ENCODE measurements at regions not wholly inside any gene's neighbourhood (a gene's known extent, or its start where the extent isn't known, plus 50 kb on each side); places are given as distances from the start of the nearest gene placed in this dataset.

DNA sequence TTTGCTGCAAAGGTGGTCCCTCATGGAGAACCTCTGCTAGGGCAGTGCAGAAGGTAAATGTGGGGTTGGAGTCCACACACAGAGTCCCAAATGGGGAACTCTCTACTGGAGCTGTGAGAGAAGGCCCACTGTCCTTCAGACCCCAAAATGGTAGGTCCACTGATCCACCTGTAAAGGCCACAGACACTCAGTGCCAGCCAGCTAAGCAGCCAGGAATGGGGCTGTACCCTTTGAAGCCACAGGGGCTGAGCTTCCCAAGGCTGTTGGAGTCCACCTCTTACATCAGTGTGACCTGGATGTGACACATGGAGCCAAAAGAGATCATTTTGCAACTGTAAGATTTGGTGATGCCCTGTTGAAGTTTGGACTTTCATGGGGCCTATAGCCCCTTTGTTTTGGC lies 252.4 kb upstream of the GULP1 start:
- Mint-ChIP-seq H3K4me3 (no peak overlapping the region), H3K4me1 (ENCODE audit: low read depth) (no peaks in the 10 kb centered on the region), H3K27ac (no peak overlapping the region), H3K27me3 (peaks cover 2% of the 10 kb centered on the region), H3K36me3 (ENCODE audit: low read depth) (no peaks in the 10 kb centered on the region), H3K9me3 (no peaks in the 10 kb centered on the region)
- Histone ChIP-seq H3K36me3 (ENCODE audit: insufficient read depth, low read length) (no peaks in the 10 kb centered on the region), H3K27ac (ENCODE audit: low read depth in 1 of 2, low read length in 2 of 2) (no peak overlapping the region), H3K4me3 (ENCODE audit: low read length) (no peak overlapping the region), H3K4me1 (ENCODE audit: insufficient read depth, low read length) (no peaks in the 10 kb centered on the region), H3K27me3 (ENCODE audit: control insufficient read depth in 1 of 2, insufficient read depth in 2 of 2, low read length in 2 of 2) (no peaks in the 10 kb centered on the region), H3K9me3 (ENCODE audit: control insufficient read depth in 1 of 2, insufficient read depth in 1 of 2, low read length in 2 of 2) (no peaks in the 10 kb centered on the region)
- TF ChIP-seq, protein P1, sequence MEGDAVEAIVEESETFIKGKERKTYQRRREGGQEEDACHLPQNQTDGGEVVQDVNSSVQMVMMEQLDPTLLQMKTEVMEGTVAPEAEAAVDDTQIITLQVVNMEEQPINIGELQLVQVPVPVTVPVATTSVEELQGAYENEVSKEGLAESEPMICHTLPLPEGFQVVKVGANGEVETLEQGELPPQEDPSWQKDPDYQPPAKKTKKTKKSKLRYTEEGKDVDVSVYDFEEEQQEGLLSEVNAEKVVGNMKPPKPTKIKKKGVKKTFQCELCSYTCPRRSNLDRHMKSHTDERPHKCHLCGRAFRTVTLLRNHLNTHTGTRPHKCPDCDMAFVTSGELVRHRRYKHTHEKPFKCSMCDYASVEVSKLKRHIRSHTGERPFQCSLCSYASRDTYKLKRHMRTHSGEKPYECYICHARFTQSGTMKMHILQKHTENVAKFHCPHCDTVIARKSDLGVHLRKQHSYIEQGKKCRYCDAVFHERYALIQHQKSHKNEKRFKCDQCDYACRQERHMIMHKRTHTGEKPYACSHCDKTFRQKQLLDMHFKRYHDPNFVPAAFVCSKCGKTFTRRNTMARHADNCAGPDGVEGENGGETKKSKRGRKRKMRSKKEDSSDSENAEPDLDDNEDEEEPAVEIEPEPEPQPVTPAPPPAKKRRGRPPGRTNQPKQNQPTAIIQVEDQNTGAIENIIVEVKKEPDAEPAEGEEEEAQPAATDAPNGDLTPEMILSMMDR (IDR thresholded peaks at IDR 0.05) = no peak
- ATAC-seq (ENCODE audit: poor library complexity) = no peak
- intact Hi-C loops (cut with DNase I, micrococcal nuclease) = no loop called here
- ChIA-PET CTCF (no interaction called here), POLR2A (no interaction called here)
- no peak for DNase-seq

DNA sequence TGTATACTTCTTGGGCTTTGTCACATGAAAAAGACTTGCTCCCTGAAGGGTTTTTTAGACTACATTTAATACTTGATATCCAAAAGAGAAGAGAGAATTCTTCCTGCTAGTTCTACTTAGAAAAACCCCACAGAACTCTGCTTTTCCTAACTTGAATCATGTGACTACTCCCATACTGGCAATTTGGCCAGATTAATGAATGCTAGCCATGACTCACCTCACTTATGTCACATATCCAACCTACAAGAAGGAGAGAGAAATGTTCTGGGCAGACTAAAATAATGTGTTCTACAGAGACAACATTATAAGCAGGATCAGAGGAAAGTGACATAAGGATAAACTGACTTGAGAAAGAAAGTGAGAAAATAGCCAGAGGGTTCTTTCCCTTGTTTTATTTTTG lies 249.3 kb upstream of the GULP1 start:
- Histone ChIP-seq H3K4me1 (ENCODE audit: insufficient read depth, low read length) (no peaks in the 10 kb centered on the region), H3K4me3 (ENCODE audit: low read length) (no peak overlapping the region), H3K27ac (ENCODE audit: low read depth in 1 of 2, low read length in 2 of 2) (no peak overlapping the region), H3K27me3 (ENCODE audit: control insufficient read depth in 1 of 2, insufficient read depth in 2 of 2, low read length in 2 of 2) (no peaks in the 10 kb centered on the region), H3K9me3 (ENCODE audit: control insufficient read depth in 1 of 2, insufficient read depth in 1 of 2, low read length in 2 of 2) (no peaks in the 10 kb centered on the region), H3K36me3 (ENCODE audit: insufficient read depth, low read length) (no peaks in the 10 kb centered on the region)
- peaks cover 1% of the 10 kb centered on the region for H3K9me3 Mint-ChIP-seq
- H3K4me1 Mint-ChIP-seq (ENCODE audit: low read depth) = no peaks in the 10 kb centered on the region
- TF ChIP-seq, protein P1 (IDR thresholded peaks at IDR 0.05) = no peak
- ChIA-PET CTCF (no interaction called here), POLR2A (no interaction called here)
- no peak overlapping the region for H3K27ac Mint-ChIP-seq
- intact Hi-C loops (cut with DNase I, micrococcal nuclease) = no loop called here
- ATAC-seq (ENCODE audit: poor library complexity) (no peak), DNase-seq (no peak)
- no peaks in the 10 kb centered on the region for H3K36me3 Mint-ChIP-seq (ENCODE audit: low read depth)
- no peak overlapping the region for H3K4me3 Mint-ChIP-seq
- no peaks in the 10 kb centered on the region for H3K27me3 Mint-ChIP-seq

DNA sequence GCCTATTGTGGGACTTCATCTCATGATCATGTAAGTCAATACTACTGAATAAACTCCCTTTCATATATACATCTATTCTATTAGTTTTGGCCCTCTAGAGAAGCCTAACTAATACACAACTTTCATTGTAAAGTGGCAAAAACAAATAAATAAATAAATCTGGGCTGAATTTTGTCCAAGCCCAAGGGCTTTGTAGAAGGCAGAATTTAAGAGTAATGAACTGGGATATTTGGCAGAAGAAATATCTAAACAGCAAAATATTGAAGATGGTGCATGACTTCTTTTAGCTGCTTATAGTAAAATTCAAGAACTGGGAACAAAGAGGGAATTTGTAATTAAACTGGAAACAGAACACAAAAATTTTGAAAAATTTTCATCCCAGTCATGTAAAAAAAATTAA lies 246.7 kb upstream of the GULP1 start:
- TF ChIP-seq, protein P1 (IDR thresholded peaks at IDR 0.05) = no peak
- no peak overlapping the region for H3K27ac ChIP-seq (ENCODE audit: low read depth in 1 of 2, low read length in 2 of 2)
- no peaks in the 10 kb centered on the region for H3K9me3 ChIP-seq (ENCODE audit: control insufficient read depth in 1 of 2, insufficient read depth in 1 of 2, low read length in 2 of 2)
- intact Hi-C loops (cut with DNase I, micrococcal nuclease) = no loop called here
- H3K27me3 ChIP-seq (ENCODE audit: control insufficient read depth in 1 of 2, insufficient read depth in 2 of 2, low read length in 2 of 2) = no peaks in the 10 kb centered on the region
- no peak overlapping the region for H3K4me3 Mint-ChIP-seq
- peaks cover 1% of the 10 kb centered on the region for H3K9me3 Mint-ChIP-seq
- H3K4me1 ChIP-seq (ENCODE audit: insufficient read depth, low read length) = no peaks in the 10 kb centered on the region
- H3K36me3 ChIP-seq (ENCODE audit: insufficient read depth, low read length) = no peaks in the 10 kb centered on the region
- no peaks in the 10 kb centered on the region for H3K36me3 Mint-ChIP-seq (ENCODE audit: low read depth)
- ChIA-PET CTCF (no interaction called here), POLR2A (no interaction called here)
- H3K4me1 Mint-ChIP-seq (ENCODE audit: low read depth) = no peaks in the 10 kb centered on the region
- no peak overlapping the region for H3K4me3 ChIP-seq (ENCODE audit: low read length)
- ATAC-seq (ENCODE audit: poor library complexity) (no peak), DNase-seq (no peak)
- no peak overlapping the region for H3K27ac Mint-ChIP-seq
- no peaks in the 10 kb centered on the region for H3K27me3 Mint-ChIP-seq

Data from CD4-positive, alpha-beta T cell (primary cell).